H1 (cell line): ENCODE measurements at regions not wholly inside any gene's neighbourhood (a gene's known extent, or its start where the extent isn't known, plus 50 kb on each side); places are given as distances from the start of the nearest gene placed in this dataset.

ENCODE experiments used
- CHD1 ChIP-seq: IDR thresholded peaks from 2 replicates; pipeline ENCODE4 v1.6.1; 2012; ENCODE audit warnings: low read depth, low read length, improper control_type of control experiment
- SIRT6 ChIP-seq: IDR thresholded peaks from one replicate; pipeline ENCODE4 v1.7.1; 2012; ENCODE audit warnings: low read length, inconsistent platforms
- SUZ12 ChIP-seq: fragments of 200-600 bp; sonication (generic); IDR thresholded peaks from 2 replicates; pipeline ENCODE4 v1.6.1; 2012; ENCODE audit warnings: mild to moderate bottlenecking, inconsistent platforms, low read length, moderate library complexity, mixed read lengths
- ZNF274 ChIP-seq: IDR thresholded peaks from 2 replicates; pipeline ENCODE4 v1.7.0; 2012; ENCODE audit warnings: low read length, borderline replicate concordance; ENCODE audit errors: extremely low read depth

GRCh38 chr22:42328784-42329145 lies 58.3 kb upstream of the TCF20 start (continued):
- TF ChIP-seq SUZ12 (no peak), CHD1 (no peak), ZNF274 (no peak), SIRT6 (no peak)
